Mucosa of rectum (tissue), 2 donors: ENCODE measurements at regions not wholly inside any gene's neighbourhood (a gene's known extent, or its start where the extent isn't known, plus 50 kb on each side); places are given as distances from the start of the nearest gene placed in this dataset.

Source experiments
- H3K27ac ChIP-seq, 2 donors: one replicate each; pipeline ENCODE4 v1.7.0; 2013; ENCODE audit warnings: inconsistent platforms in 2 of 2, low read depth in 2 of 2, low read length in 2 of 2
- H3K27me3 ChIP-seq, 2 donors: one replicate each; pipeline ENCODE4 v1.7.0; 2013; ENCODE audit warnings: low read length in 2 of 2; ENCODE audit not compliant: control insufficient read depth in 2 of 2, insufficient read depth in 2 of 2
- H3K36me3 ChIP-seq, 2 donors: one replicate each; pipeline ENCODE4 v1.7.0; 2013; ENCODE audit warnings: low read length in 2 of 2; ENCODE audit not compliant: control insufficient read depth in 2 of 2, insufficient read depth in 2 of 2
- H3K4me1 ChIP-seq, 2 donors: one replicate each; pipeline ENCODE4 v1.7.0; 2013; ENCODE audit warnings: low read length in 2 of 2, mild to moderate bottlenecking in 1 of 2; ENCODE audit not compliant: control insufficient read depth in 2 of 2, insufficient read depth in 2 of 2
- H3K4me3 ChIP-seq, 2 donors: one replicate each; pipeline ENCODE4 v1.7.0; 2013; ENCODE audit warnings: low read length in 2 of 2
- H3K9ac ChIP-seq, 2 donors: one replicate each; pipeline ENCODE4 v1.7.0; 2013; ENCODE audit warnings: low read length in 2 of 2, low read depth in 1 of 2, mild to moderate bottlenecking in 1 of 2
- H3K9me3 ChIP-seq, 2 donors: one replicate each; pipeline ENCODE4 v1.7.0; 2013; ENCODE audit warnings: low read length in 2 of 2; ENCODE audit not compliant: control insufficient read depth in 2 of 2
- donor health status: healthy.
- donor health status: Normal muscosa, but diverticular disease.

- Histone ChIP-seq H3K9ac (no peak overlapping the region), H3K9me3 (no peaks in the 10 kb centered on the region), H3K27ac (no peak overlapping the region), H3K27me3 (no peaks in the 10 kb centered on the region), H3K36me3 (no peaks in the 10 kb centered on the region), H3K4me3 (no peak overlapping the region), H3K4me1 (no peaks in the 10 kb centered on the region)
Observed at GRCh38 chr1:5526385-5526750, 465.9 kb downstream of the NPHP4 start.

GRCh38 chr1:5525597-5526384 is 466.4 kb downstream of the NPHP4 start:
- Histone ChIP-seq H3K4me3 (no peak overlapping the region), H3K9me3 (no peaks in the 10 kb centered on the region), H3K4me1 (no peaks in the 10 kb centered on the region), H3K27ac (no peak overlapping the region), H3K9ac (no peak overlapping the region), H3K36me3 (no peaks in the 10 kb centered on the region), H3K27me3 (no peaks in the 10 kb centered on the region)

DNA sequence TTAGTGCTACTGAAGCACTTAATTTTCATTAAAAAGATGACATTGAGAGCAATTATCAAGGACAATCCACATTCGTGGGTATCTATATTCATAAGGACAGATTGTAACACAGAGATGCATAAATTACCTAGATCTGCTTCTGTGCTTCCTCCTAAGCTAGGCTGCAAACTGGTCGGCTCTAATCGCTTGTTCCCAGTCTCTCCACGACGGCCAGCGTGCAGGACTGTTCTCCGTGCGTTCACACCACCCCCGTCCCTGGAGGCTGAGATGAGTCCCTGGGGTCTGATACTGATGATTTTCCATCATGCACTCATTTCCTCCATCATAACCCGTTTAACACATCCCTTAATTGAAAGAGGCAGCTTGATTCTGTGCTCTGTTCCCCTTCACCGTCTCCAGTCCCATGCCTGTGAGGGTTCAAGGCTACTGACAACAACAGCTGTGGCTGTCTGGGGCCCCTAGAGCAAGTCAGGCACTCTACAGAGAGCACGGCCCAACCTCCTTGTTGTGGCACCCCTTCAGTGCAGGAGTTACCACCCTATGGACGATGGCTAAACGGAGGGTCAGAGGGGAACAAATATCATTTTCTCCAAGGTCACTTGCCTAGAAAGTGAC is 469.6 kb downstream of the NPHP4 start:
- Histone ChIP-seq H3K4me3 (no peak overlapping the region), H3K9ac (no peak overlapping the region), H3K27ac (no peak overlapping the region), H3K9me3 (no peaks in the 10 kb centered on the region), H3K36me3 (no peaks in the 10 kb centered on the region), H3K27me3 (no peaks in the 10 kb centered on the region), H3K4me1 (no peaks in the 10 kb centered on the region)

DNA sequence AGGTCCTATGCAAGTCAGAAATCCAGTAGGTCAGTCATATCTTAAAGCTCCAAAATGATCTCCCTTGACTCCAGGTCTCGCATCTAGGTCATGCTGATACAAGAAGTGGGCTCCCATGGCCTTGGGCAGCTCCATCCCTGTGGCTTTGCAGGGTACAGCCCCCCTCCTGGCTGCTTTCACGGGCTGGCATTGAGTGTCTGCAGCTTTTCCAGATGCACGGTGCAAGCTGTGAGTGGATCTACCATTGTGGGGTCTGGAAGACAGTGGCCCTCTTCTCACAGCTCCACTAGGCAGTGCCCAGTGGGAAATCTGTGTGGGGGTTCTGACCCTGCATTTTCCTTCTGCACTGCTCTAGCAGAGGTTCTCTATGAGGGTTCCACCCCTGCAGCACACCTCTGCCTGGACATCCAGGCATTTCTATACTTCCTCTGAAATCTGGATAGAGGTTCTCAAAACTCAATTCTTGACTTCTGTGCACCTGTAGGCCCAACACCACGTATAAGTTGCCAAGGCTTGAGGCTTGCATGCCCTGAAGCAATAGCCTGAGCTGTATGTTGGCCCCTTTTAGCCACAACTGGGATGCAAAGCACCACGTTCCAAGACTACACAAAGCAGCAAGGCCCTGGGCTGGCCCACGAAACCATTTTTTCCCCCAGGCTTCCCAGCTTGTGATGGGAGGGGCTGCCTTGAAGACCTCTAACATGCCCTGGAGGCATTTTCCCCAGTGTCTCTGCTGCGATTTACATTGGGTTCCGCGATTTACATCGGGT is 472.7 kb downstream of the NPHP4 start:
- no peak overlapping the region for H3K4me3 ChIP-seq
- H3K27ac ChIP-seq, result no peak overlapping the region
- no peak overlapping the region for H3K9ac ChIP-seq
- no peaks in the 10 kb centered on the region for H3K9me3 ChIP-seq
- no peaks in the 10 kb centered on the region for H3K4me1 ChIP-seq
- no peaks in the 10 kb centered on the region for H3K36me3 ChIP-seq
- H3K27me3 ChIP-seq, result peaks cover 0 to 4% of the 10 kb centered on the region in 2 donors

DNA sequence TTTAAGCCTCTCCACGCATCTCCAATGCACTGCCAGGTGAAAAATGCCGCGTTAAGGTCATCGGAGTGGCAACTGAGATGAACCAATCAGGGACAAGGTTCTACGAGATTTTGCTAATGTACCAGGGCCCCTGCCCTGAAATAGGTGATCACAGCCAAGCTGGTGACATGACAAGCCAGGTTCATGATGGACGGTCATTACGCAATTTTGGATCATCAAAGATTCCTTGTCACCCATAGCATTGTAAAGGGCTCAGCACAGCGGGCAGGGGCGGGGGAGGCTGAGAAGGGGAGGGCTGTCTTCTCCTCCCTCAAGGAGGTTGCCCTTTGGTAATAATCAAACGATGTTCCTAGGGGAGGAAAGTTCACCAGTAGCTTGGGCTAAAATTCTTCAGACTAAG is 475.5 kb downstream of the NPHP4 start:
- no peak overlapping the region for H3K4me3 ChIP-seq
- H3K9me3 ChIP-seq, result no peaks in the 10 kb centered on the region
- H3K27me3 ChIP-seq, result peaks cover 0 to 4% of the 10 kb centered on the region in 2 donors
- no peaks in the 10 kb centered on the region for H3K36me3 ChIP-seq
- H3K4me1 ChIP-seq, result peaks cover 6 to 8% of the 10 kb centered on the region in 2 donors
- H3K9ac ChIP-seq, result no peak overlapping the region
- no peak overlapping the region for H3K27ac ChIP-seq

DNA sequence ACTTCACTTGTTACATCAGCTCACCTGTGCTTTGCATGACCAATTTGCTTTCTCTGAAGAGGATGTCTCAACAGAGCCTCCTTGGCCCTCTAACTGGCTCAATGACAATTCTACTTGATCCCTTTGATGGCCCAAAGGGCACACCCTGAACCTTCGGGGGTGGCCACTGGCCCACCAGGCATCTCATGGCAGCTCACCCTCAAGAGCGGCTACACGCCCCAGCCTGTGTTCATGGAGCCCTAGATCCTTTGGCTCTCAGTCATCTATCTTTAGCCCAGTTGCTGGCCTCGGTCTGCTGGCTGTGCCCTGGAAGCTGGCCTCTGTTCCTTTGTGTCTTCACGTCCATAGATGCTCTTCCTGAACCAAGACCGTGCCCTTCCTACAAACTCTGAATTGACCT is 476.7 kb downstream of the NPHP4 start:
- H3K36me3 ChIP-seq, result no peaks in the 10 kb centered on the region
- H3K27me3 ChIP-seq, result peaks cover 0 to 7% of the 10 kb centered on the region in 2 donors
- H3K4me3 ChIP-seq, result no peak overlapping the region
- peaks cover 6 to 8% of the 10 kb centered on the region in 2 donors for H3K4me1 ChIP-seq
- H3K27ac ChIP-seq, result no peak overlapping the region
- H3K9ac ChIP-seq, result no peak overlapping the region
- no peaks in the 10 kb centered on the region for H3K9me3 ChIP-seq

DNA sequence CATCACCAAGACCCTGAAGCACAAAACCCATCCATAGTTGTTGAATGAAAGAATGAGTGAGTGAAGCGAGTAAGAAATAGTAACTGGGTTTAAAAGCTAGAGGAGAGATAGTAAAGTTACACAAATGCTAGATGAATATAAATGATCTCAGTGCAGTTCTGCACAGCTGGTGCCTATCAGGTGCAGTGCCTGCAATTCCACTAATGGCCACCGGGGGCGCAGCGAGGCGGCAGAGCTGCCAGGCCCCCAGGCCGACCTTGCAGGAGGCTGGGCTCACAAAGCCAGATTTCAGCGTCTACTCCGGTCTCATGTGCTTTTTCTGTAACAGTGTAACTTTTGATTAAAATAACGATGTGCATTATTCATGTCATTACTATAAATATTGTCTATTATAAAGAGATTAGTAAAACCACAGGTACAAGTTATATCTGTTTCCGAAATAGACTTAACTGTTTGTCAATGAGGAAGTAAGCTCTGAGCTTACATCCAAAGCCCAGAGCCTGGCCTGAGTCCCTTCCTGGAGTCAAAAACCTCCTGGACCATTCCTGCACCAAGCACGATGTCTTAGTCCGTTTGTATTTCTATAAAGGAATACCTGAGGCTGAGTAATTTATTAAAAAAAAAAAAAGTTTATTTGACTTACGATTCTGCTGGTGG is 477.6 kb downstream of the NPHP4 start:
- Histone ChIP-seq H3K9ac (no peak overlapping the region), H3K4me1 (peaks cover 6 to 8% of the 10 kb centered on the region in 2 donors), H3K4me3 (no peak overlapping the region), H3K27ac (no peak overlapping the region), H3K27me3 (peaks cover 0 to 7% of the 10 kb centered on the region in 2 donors), H3K9me3 (no peaks in the 10 kb centered on the region), H3K36me3 (no peaks in the 10 kb centered on the region)

- H3K4me3 ChIP-seq, result no peak overlapping the region
- peaks cover 6 to 8% of the 10 kb centered on the region in 2 donors for H3K4me1 ChIP-seq
- peaks cover 0 to 7% of the 10 kb centered on the region in 2 donors for H3K27me3 ChIP-seq
- H3K9me3 ChIP-seq, result no peaks in the 10 kb centered on the region
- H3K36me3 ChIP-seq, result no peaks in the 10 kb centered on the region
- H3K27ac ChIP-seq, result no peak overlapping the region
- no peak overlapping the region for H3K9ac ChIP-seq
Observed at GRCh38 chr1:5513846-5514526, 478.2 kb downstream of the NPHP4 start.

- H3K9me3 ChIP-seq, result no peaks in the 10 kb centered on the region
- peaks cover 0 to 7% of the 10 kb centered on the region in 2 donors for H3K27me3 ChIP-seq
- peaks cover 6 to 8% of the 10 kb centered on the region in 2 donors for H3K4me1 ChIP-seq
- no peak overlapping the region for H3K27ac ChIP-seq
- H3K9ac ChIP-seq, result no peak overlapping the region
- no peaks in the 10 kb centered on the region for H3K36me3 ChIP-seq
- no peak overlapping the region for H3K4me3 ChIP-seq
Observed at GRCh38 chr1:5513179-5513578, 479.0 kb downstream of the NPHP4 start.
